GM12892 (cell line): ENCODE measurements at regions not wholly inside any gene's neighbourhood (a gene's known extent, or its start where the extent isn't known, plus 50 kb on each side); places are given as distances from the start of the nearest gene placed in this dataset.
"Not testable (repeated sequence)": the region's sequence is repeated elsewhere in the genome, so short reads cannot be mapped to it uniquely, and the experiment has no call there.

Experiments
- DNase-seq: peaks from one replicate; pipeline ENCODE4 v3.0.0; 2011; ENCODE audit not compliant: insufficient read length
- FAIRE-seq: peaks from 2 replicates; lab custom pipeline; 2011; peaks lifted over from hg19 to GRCh38; lab: Jason Lieb, UNC
- POLR2A ChIP-seq: IDR thresholded peaks from 2 replicates; pipeline ENCODE4 v1.6.1; 2011; ENCODE audit warnings: low read depth, low read length, control low read depth
- POLR2AphosphoS5 ChIP-seq: IDR thresholded peaks from 2 replicates; pipeline ENCODE4 v1.6.1; 2011; ENCODE audit warnings: low read depth, low read length, control low read depth
- TAF1 ChIP-seq: IDR thresholded peaks from 2 replicates; pipeline ENCODE4 v1.6.1; 2011; ENCODE audit warnings: low read depth, mild to moderate bottlenecking, control low read depth, low read length, borderline replicate concordance

GRCh38 chrX:50967736-50968135 is 57.2 kb downstream of the BMP15 start:
- FAIRE-seq, result no peak
- DNase-seq, result no peak
- TF ChIP-seq POLR2AphosphoS5, result no peak
- TF ChIP-seq POLR2A, result no peak
- TF ChIP-seq TAF1, result no peak

GRCh38 chrX:50968871-50969635 is 58.5 kb downstream of the BMP15 start:
- FAIRE-seq, DNase-seq: not testable (repeated sequence)

GRCh38 chrX:50971395-50971794 is 60.9 kb downstream of the BMP15 start:
- FAIRE-seq (no peak), DNase-seq (no peak)
- TF ChIP-seq POLR2AphosphoS5, result no peak
- TF ChIP-seq POLR2A, result no peak
- TF ChIP-seq TAF1, result no peak

GRCh38 chrX:50973199-50973598 is 62.7 kb downstream of the BMP15 start:
- TF ChIP-seq TAF1 (no peak), POLR2AphosphoS5 (no peak), POLR2A (no peak)
- DNase-seq, result no peak
- no peak for FAIRE-seq

- DNase-seq (no peak), FAIRE-seq (no peak)
- TF ChIP-seq POLR2A (no peak), TAF1 (no peak), POLR2AphosphoS5 (no peak)
Observed at GRCh38 chrX:50978920-50979682, 68.6 kb downstream of the BMP15 start.

GRCh38 chrX:50980251-50980650 is 69.7 kb downstream of the BMP15 start:
- DNase-seq (no peak), FAIRE-seq (no peak)
- TF ChIP-seq TAF1 (no peak), POLR2AphosphoS5 (no peak), POLR2A (no peak)

GRCh38 chrX:50988649-50989048 is 78.1 kb downstream of the BMP15 start:
- no peak for TF ChIP-seq POLR2A
- TF ChIP-seq TAF1, result no peak
- FAIRE-seq, result no peak
- DNase-seq, result no peak

- DNase-seq (no peak), FAIRE-seq (no peak)
- TF ChIP-seq TAF1, result no peak
- no peak for TF ChIP-seq POLR2AphosphoS5
- no peak for TF ChIP-seq POLR2A
Observed at GRCh38 chrX:50996930-50997329, 86.4 kb downstream of the BMP15 start.

- DNase-seq, result not testable (repeated sequence)
Observed at GRCh38 chrX:51000384-51000783, 89.8 kb downstream of the BMP15 start.

GRCh38 chrX:51001733-51002632 is 91.4 kb downstream of the BMP15 start:
- FAIRE-seq, result peak; percentile 78
- DNase-seq, result not testable (repeated sequence)

More at GRCh38 chrX:51000384-51000783, 89.8 kb downstream of the BMP15 start:
- FAIRE-seq, result peak; percentile 44

GRCh38 chrX:51006064-51006463 is 95.5 kb downstream of the BMP15 start:
- FAIRE-seq (no peak), DNase-seq (no peak)
- no peak for TF ChIP-seq TAF1
- TF ChIP-seq POLR2A, result no peak
- TF ChIP-seq POLR2AphosphoS5, result no peak

GRCh38 chrX:51024106-51024696 is 113.7 kb downstream of the BMP15 start:
- FAIRE-seq (peak; percentile 9), DNase-seq (no peak)
- TF ChIP-seq TAF1, result no peak
- TF ChIP-seq POLR2AphosphoS5, result no peak
- no peak for TF ChIP-seq POLR2A
